IMR-90 (cell line): ENCODE measurements at regions not wholly inside any gene's neighbourhood (a gene's known extent, or its start where the extent isn't known, plus 50 kb on each side); places are given as distances from the start of the nearest gene placed in this dataset.

Experiments used
- ATAC-seq: fragments of 200-7000 bp; cut with Tn5 transposase; 2 replicates; pipeline ENCODE4 v1.9.1; 2020; ENCODE audit warnings: low read depth, mild to moderate bottlenecking, moderate library complexity
- BruUV-seq: library from RNA; stranded (reverse); fragments of 400-500 nt; replicated peaks from 2 replicates; lab custom pipeline; 2021; lab: Mats Ljungman, UMichigan
- CTCF ChIA-PET: fragments of 300-600 bp; formaldehyde crosslinking; extraction: SDS; loops from one replicate; lab custom pipeline; 2021; ENCODE audit warnings: antibody characterized with exemption; lab: Yijun Ruan, JAX
- POLR2A ChIA-PET: fragments of 300-600 bp; sonication (Branson Sonifier 250); formaldehyde crosslinking; loops from one replicate; lab custom pipeline; 2022; ENCODE audit warnings: antibody characterized with exemption; ENCODE audit not compliant: unreplicated experiment; lab: Charles Lee
- DNase-seq: peaks from one replicate; pipeline ENCODE4 v3.0.0; 2013
- H2AFZ ChIP-seq: replicated peaks from 2 replicates; pipeline ENCODE3; 2013; ENCODE audit warnings: low read length, mild to moderate bottlenecking; ENCODE audit not compliant: poor library complexity
- H2AK5ac ChIP-seq: 2 replicates; pipeline ENCODE4 v1.6.1; 2013; ENCODE audit warnings: low read depth, low read length, inconsistent platforms
- H2AK9ac ChIP-seq: replicated peaks from 2 replicates; pipeline ENCODE3; 2013; ENCODE audit warnings: mild to moderate bottlenecking, low read depth, low read length, moderate library complexity; ENCODE audit not compliant: poor library complexity
- H2BK120ac ChIP-seq: 2 replicates; pipeline ENCODE4 v1.6.1; 2013; ENCODE audit warnings: low read depth, low read length, inconsistent platforms
- H2BK15ac ChIP-seq: 3 replicates; pipeline ENCODE4 v1.6.1; 2013; ENCODE audit warnings: low read depth, low read length, inconsistent platforms
- H2BK20ac ChIP-seq: 2 replicates; pipeline ENCODE4 v1.6.1; 2013; ENCODE audit warnings: low read depth, mild to moderate bottlenecking, inconsistent platforms, low read length, moderate library complexity
- H2BK5ac ChIP-seq: 2 replicates; pipeline ENCODE4 v1.6.1; 2013; ENCODE audit warnings: mild to moderate bottlenecking, low read depth, low read length, inconsistent platforms; ENCODE audit not compliant: poor library complexity, severe bottlenecking
- H3K14ac ChIP-seq: replicated peaks from 2 replicates; pipeline ENCODE4 v1.6.1; 2013; ENCODE audit warnings: low read depth, low read length, inconsistent platforms
- H3K18ac ChIP-seq: 2 replicates; pipeline ENCODE4 v1.6.1; 2013; ENCODE audit warnings: low read depth, low read length, control low read depth
- H3K23ac ChIP-seq: 2 replicates; pipeline ENCODE4 v1.6.1; 2013; ENCODE audit warnings: low read depth, low read length, inconsistent platforms
- H3K27ac ChIP-seq: 2 replicates; pipeline ENCODE4 v1.5.1; 2013; ENCODE audit warnings: mild to moderate bottlenecking, control low read depth, low read length; ENCODE audit not compliant: insufficient read depth
- H3K27me3 ChIP-seq: 2 replicates; pipeline ENCODE4 v1.6.1; 2013; ENCODE audit warnings: low read length; ENCODE audit not compliant: control insufficient read depth, insufficient read depth
- H3K36me3 ChIP-seq: 2 replicates; pipeline ENCODE4 v1.6.1; 2013; ENCODE audit warnings: low read length, mixed read lengths; ENCODE audit not compliant: control insufficient read depth, insufficient read depth
- H3K4ac ChIP-seq: 2 replicates; pipeline ENCODE4 v1.6.1; 2013; ENCODE audit warnings: low read depth, low read length, inconsistent platforms
- H3K4me1 ChIP-seq: 2 replicates; pipeline ENCODE4 v1.6.1; 2013; ENCODE audit warnings: low read length, mixed read lengths; ENCODE audit not compliant: control insufficient read depth, insufficient read depth
- H3K4me2 ChIP-seq: 2 replicates; pipeline ENCODE4 v1.6.1; 2013; ENCODE audit warnings: low read depth, mild to moderate bottlenecking, control low read depth, low read length, moderate library complexity
- H3K4me3 ChIP-seq: 2 replicates; pipeline ENCODE4 v1.5.1; 2013; ENCODE audit warnings: low read depth, mild to moderate bottlenecking, control low read depth, low read length, moderate library complexity; ENCODE audit not compliant: insufficient read depth
- H3K56ac ChIP-seq: 2 replicates; pipeline ENCODE4 v1.6.1; 2013; ENCODE audit warnings: low read length, inconsistent platforms; ENCODE audit not compliant: insufficient read depth; ENCODE audit errors: extremely low read depth
- H3K79me1 ChIP-seq, 2 experiments: 2 replicates each; pipeline ENCODE4 v1.6.1; 2013; ENCODE audit warnings: low read length in 2 of 2, inconsistent platforms in 1 of 2, low read depth in 1 of 2
- H3K9ac ChIP-seq: 2 replicates; pipeline ENCODE4 v1.6.1; 2013; ENCODE audit warnings: low read depth, low read length, control low read depth
- H3K9me1 ChIP-seq: 2 replicates; pipeline ENCODE4 v1.6.1; 2013; ENCODE audit warnings: low read length, inconsistent platforms; ENCODE audit not compliant: insufficient read depth
- H3K9me3 ChIP-seq: 2 replicates; pipeline ENCODE4 v1.6.1; 2013; ENCODE audit warnings: low read length; ENCODE audit not compliant: control insufficient read depth, insufficient read depth
- H4K20me1 ChIP-seq: 2 replicates; pipeline ENCODE4 v1.6.1; 2013; ENCODE audit warnings: low read length, inconsistent platforms; ENCODE audit not compliant: insufficient read depth
- H4K5ac ChIP-seq: 2 replicates; pipeline ENCODE4 v1.6.1; 2013; ENCODE audit warnings: mild to moderate bottlenecking, low read depth, low read length, control low read depth
- H4K8ac ChIP-seq, 2 experiments: 2 replicates each; pipeline ENCODE4 v1.6.1; 2013; ENCODE audit warnings: low read depth in 2 of 2, low read length in 2 of 2, control low read depth in 1 of 2, inconsistent platforms in 1 of 2
- H4K91ac ChIP-seq: 2 replicates; pipeline ENCODE4 v1.6.1; 2013; ENCODE audit warnings: low read depth, low read length, inconsistent platforms; ENCODE audit not compliant: insufficient read depth
- BHLHE40 ChIP-seq: fragments of 150-350 bp; IDR thresholded peaks from 2 replicates; pipeline ENCODE4 v1.6.1; 2016; ENCODE audit warnings: mild to moderate bottlenecking, low read depth, low read length
- CEBPB ChIP-seq: IDR thresholded peaks from 2 replicates; pipeline ENCODE4 v1.6.1; 2012; ENCODE audit warnings: low read depth, low read length, improper control_type of control experiment
- CHD1 ChIP-seq: IDR thresholded peaks from 2 replicates; pipeline ENCODE4 v1.6.1; 2012; ENCODE audit warnings: low read depth, low read length, improper control_type of control experiment
- CTCF ChIP-seq: conservative IDR thresholded peaks from 2 replicates; pipeline ENCODE4 v1.5.1; 2012; ENCODE audit warnings: mild to moderate bottlenecking, low read depth, low read length, improper control_type of control experiment
- ELK1 ChIP-seq: fragments of 150-350 bp; IDR thresholded peaks from 2 replicates; pipeline ENCODE4 v1.6.1; 2016; ENCODE audit warnings: low read depth, mild to moderate bottlenecking, low read length, moderate library complexity, borderline replicate concordance
- FOS ChIP-seq: fragments of 150-350 bp; IDR thresholded peaks from 2 replicates; pipeline ENCODE4 v1.6.1; 2016; ENCODE audit warnings: low read depth, low read length
- MAFK ChIP-seq: IDR thresholded peaks from 2 replicates; pipeline ENCODE4 v1.6.1; 2012; ENCODE audit warnings: low read depth, low read length, improper control_type of control experiment
- MAZ ChIP-seq: IDR thresholded peaks from 2 replicates; pipeline ENCODE4 v1.6.1; 2012; ENCODE audit warnings: low read depth, mild to moderate bottlenecking, low read length, improper control_type of control experiment, moderate library complexity, borderline replicate concordance
- MXI1 ChIP-seq: IDR thresholded peaks from 2 replicates; pipeline ENCODE4 v1.6.1; 2012; ENCODE audit warnings: low read depth, mild to moderate bottlenecking, low read length, moderate library complexity, borderline replicate concordance
- NFE2L2 ChIP-seq: fragments of 150-350 bp; IDR thresholded peaks from 2 replicates; pipeline ENCODE4 v1.6.1; 2016; ENCODE audit warnings: low read depth, mild to moderate bottlenecking, low read length
- POLR2A ChIP-seq: IDR thresholded peaks from 2 replicates; pipeline ENCODE4 v1.6.1; 2012; ENCODE audit warnings: mild to moderate bottlenecking, low read depth, low read length
- RAD21 ChIP-seq: IDR thresholded peaks from 2 replicates; pipeline ENCODE4 v1.6.1; 2012; ENCODE audit warnings: low read length, improper control_type of control experiment
- RCOR1 ChIP-seq: IDR thresholded peaks from 2 replicates; pipeline ENCODE4 v1.6.1; 2012; ENCODE audit warnings: mild to moderate bottlenecking, low read length, improper control_type of control experiment; ENCODE audit not compliant: insufficient replicate concordance
- RFX5 ChIP-seq: IDR thresholded peaks from 2 replicates; pipeline ENCODE4 v1.8.0; 2012; ENCODE audit warnings: low read depth, mild to moderate bottlenecking, low read length, moderate library complexity
- SMC3 ChIP-seq: fragments of 150-350 bp; IDR thresholded peaks from 2 replicates; pipeline ENCODE4 v1.6.1; 2016; ENCODE audit warnings: low read depth, mild to moderate bottlenecking, antibody characterized with exemption, low read length, moderate library complexity
- USF2 ChIP-seq: fragments of 150-350 bp; IDR thresholded peaks from 2 replicates; pipeline ENCODE4 v1.6.1; 2017; ENCODE audit warnings: mild to moderate bottlenecking, antibody characterized with exemption, low read length, low read depth
- WGBS, 2 experiments: methylation state at CpG; one replicate each; pipeline versions ENCODE4 v1.1.5 to v1.1.7; 2013; ENCODE audit warnings: missing lambda C conversion rate in 2 of 2; ENCODE audit not compliant: insufficient read length in 1 of 2; ENCODE audit errors: extremely low coverage in 2 of 2; 5-methylcytosine and 5-hydroxymethylcytosine counted together
- dilution Hi-C: fragments of 300-500 bp; cut with HindIII; formaldehyde crosslinking; loops from one replicate; pipeline ENCODE4 v1.14.3; 2018; ENCODE audit warnings: low sequenced_read_pairs; ENCODE audit not compliant: unreplicated experiment
- in situ Hi-C: fragments of 300-500 bp; cut with MboI; formaldehyde crosslinking; loops from 3 replicates; pipeline ENCODE4 v1.14.3; 2019; ENCODE audit warnings: low sequenced_read_pairs, inconsistent platforms, mixed read lengths
- intact Hi-C: fragments of 100-400 bp; cut with micrococcal nuclease; formaldehyde crosslinking; loops from 2 replicates; pipeline ENCODE4 v1.10.0; 2022

- Histone ChIP-seq H2AK5ac (no peak overlapping the region), H3K9me3 (no peaks in the 10 kb centered on the region), H3K9me1 (no peaks in the 10 kb centered on the region), H3K14ac (no peak overlapping the region), H2BK5ac (no peak overlapping the region), H3K4me3 (no peak overlapping the region), H3K56ac (no peak overlapping the region), H3K79me1 (no peaks in the 10 kb centered on the region), H3K9ac (no peak overlapping the region), H4K20me1 (no peaks in the 10 kb centered on the region), H2BK120ac (no peak overlapping the region), H3K27me3 (no peaks in the 10 kb centered on the region; the same call in 1 of the 2 replicates), H2BK20ac (no peak overlapping the region), H2AFZ (no peak overlapping the region), H3K36me3 (no peaks in the 10 kb centered on the region), H3K18ac (no peak overlapping the region), H4K91ac (no peak overlapping the region), H4K5ac (no peak overlapping the region), H3K4me2 (no peak overlapping the region), H3K4ac (no peak overlapping the region), H3K27ac (no peak overlapping the region), H2BK15ac (no peak overlapping the region), H3K23ac (no peak overlapping the region), H2AK9ac (no peak overlapping the region), H4K8ac (no peak overlapping the region), H3K4me1 (no peaks in the 10 kb centered on the region)
- POLR2A ChIA-PET, result no interaction called here
- no TSS peak for BruUV-seq
- no peak for TF ChIP-seq RAD21
- no peak for TF ChIP-seq ELK1
- TF ChIP-seq MXI1, result no peak
- TF ChIP-seq CTCF, result no peak
- no peak for TF ChIP-seq RCOR1
- no peak for TF ChIP-seq POLR2A
- TF ChIP-seq BHLHE40, result no peak
- TF ChIP-seq CHD1, result no peak
- TF ChIP-seq MAZ, result no peak
- TF ChIP-seq RFX5, result no peak
- TF ChIP-seq CEBPB, result no peak
- TF ChIP-seq NFE2L2, result no peak
- no peak for TF ChIP-seq FOS
- no peak for TF ChIP-seq SMC3
- no peak for TF ChIP-seq MAFK
- no peak for TF ChIP-seq USF2
- in situ Hi-C loops (no loop called here), dilution Hi-C loops (no loop called here), intact Hi-C loops (no loop called here)
- CTCF ChIA-PET, result interaction anchor here (0.6 kb wide), 1 partner anchor 19 kb away, joined by 4 read pairs; no protein-coding TSS in a partner anchor
- DNase-seq (no peak), ATAC-seq (no peak)
- WGBS, 2 experiments, result 0% methylated on average over 1 of the region's 6 CpGs; no CpG with 5 or more reads in 1 of the 2 experiments
Observed at GRCh38 chr4:184952522-184952921, 65.8 kb upstream of the HELT start.
